Fibroblast of lung (primary cell): ENCODE measurements at regions not wholly inside any gene's neighbourhood (a gene's known extent, or its start where the extent isn't known, plus 50 kb on each side); places are given as distances from the start of the nearest gene placed in this dataset.

Experiments used
- CTCF ChIP-seq, 2 donors: IDR thresholded peaks in 1 of 2; conservative IDR thresholded peaks in 1 of 2; 1 replicate in 1 of 2; 2 replicates in 1 of 2; pipeline ENCODE4 v1.5.1; 2011 to 2012; ENCODE audit warnings: low read length in 2 of 2, control low read depth in 1 of 2, inconsistent platforms in 1 of 2, low read depth in 1 of 2, mild to moderate bottlenecking in 1 of 2
- EZH2 ChIP-seq: IDR thresholded peaks from 2 replicates; pipeline ENCODE4 v1.5.1; 2012; ENCODE audit warnings: low read length, control low read depth, mild to moderate bottlenecking; ENCODE audit errors: missing control alignments

GRCh38 chr4:85250852-85251251, 224.1 kb upstream of the ARHGAP24 start:
- TF ChIP-seq CTCF (conservative IDR thresholded peaks at IDR 0.05 in 1 of 2, IDR thresholded peaks at IDR 0.05 in 1 of 2; ENCODE audit: low read depth in 1 of 2, low read length in 2 of 2) (no peak), EZH2 (no peak)
